HAP-1 (cell line): ENCODE measurements at regions not wholly inside any gene's neighbourhood (a gene's known extent, or its start where the extent isn't known, plus 50 kb on each side); places are given as distances from the start of the nearest gene placed in this dataset.

Experiments used
- DNase-seq, 2 experiments: peaks; one replicate each; pipeline ENCODE4 v3.0.0-alpha.2; 2016 to 2020; ENCODE audit warnings: low spot score in 2 of 2
- H3K27me3 ChIP-seq: fragments of 250-450 bp; sonication (Bioruptor Pico); 2 replicates; pipeline ENCODE4 v1.5.1; 2020; ENCODE audit warnings: low read depth, mild to moderate bottlenecking, moderate library complexity
- H3K36me3 ChIP-seq: fragments of 250-450 bp; sonication (Bioruptor Pico); replicated peaks from 2 replicates; pipeline ENCODE4 v1.5.1; 2020; ENCODE audit warnings: mild to moderate bottlenecking
- H3K4me1 ChIP-seq: fragments of 250-450 bp; sonication (Bioruptor Pico); 2 replicates; pipeline ENCODE4 v1.5.1; 2020; ENCODE audit warnings: mild to moderate bottlenecking
- H3K4me3 ChIP-seq: fragments of 250-450 bp; sonication (Bioruptor Pico); 2 replicates; pipeline ENCODE4 v1.5.1; 2020; ENCODE audit warnings: mild to moderate bottlenecking, moderate library complexity
- H3K9me3 ChIP-seq: fragments of 250-450 bp; sonication (Bioruptor Pico); 2 replicates; pipeline ENCODE4 v1.5.1; 2020; ENCODE audit warnings: mild to moderate bottlenecking, moderate library complexity
- in situ Hi-C: fragments of 300-500 bp; cut with MboI; formaldehyde crosslinking; loops from 3 replicates; pipeline ENCODE4 v1.14.3; 2020; ENCODE audit warnings: low sequenced_read_pairs, inconsistent platforms, mixed read lengths

DNA sequence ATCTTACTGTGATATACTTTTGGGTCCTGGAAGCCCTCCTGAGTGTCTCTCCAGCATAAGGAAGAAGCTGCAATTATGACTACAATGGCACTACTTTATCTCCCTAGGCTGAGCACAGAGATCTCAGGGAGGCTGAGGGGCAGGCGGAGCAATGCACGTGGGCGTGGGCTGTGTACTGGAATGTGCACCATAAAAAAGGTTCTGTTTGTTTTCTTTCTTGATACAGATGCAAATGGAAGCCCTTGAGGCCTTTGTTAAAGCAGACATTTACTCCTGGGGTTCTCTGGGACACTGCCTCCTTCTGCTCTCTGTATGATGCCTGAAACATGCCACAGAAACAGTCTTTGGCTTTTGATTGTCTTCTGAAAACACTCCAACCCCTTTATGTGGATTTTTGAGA, 79.1 kb upstream of the DLX2 start:
- Histone ChIP-seq H3K36me3 (no peaks in the 10 kb centered on the region), H3K4me1 (peaks cover 19% of the 10 kb centered on the region), H3K27me3 (no peaks in the 10 kb centered on the region), H3K4me3 (no peak overlapping the region), H3K9me3 (peaks cover 3% of the 10 kb centered on the region; the same call in 1 of the 2 replicates)
- peak; percentile 89 to 99 for DNase-seq
- in situ Hi-C loops, result no loop called here

DNA sequence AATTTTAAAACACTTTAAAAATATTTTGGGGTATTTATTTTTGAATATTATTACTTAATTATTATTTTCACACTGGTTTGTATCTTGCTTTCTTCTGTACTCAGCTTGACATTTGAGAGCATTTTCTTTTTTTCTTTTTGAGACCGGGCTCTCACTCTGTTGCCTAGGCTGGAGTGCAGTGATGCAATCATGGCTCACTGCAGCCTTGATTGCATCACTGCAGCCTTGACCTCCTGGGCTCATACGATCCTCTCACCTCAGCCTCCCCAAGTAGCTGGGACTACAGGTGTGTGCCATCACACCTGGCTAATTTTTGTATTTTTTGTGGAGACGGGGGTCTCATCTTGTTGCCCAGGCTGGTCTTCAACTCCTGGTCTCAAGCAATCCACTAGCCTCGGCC, 79.9 kb upstream of the DLX2 start:
- Histone ChIP-seq H3K27me3 (no peaks in the 10 kb centered on the region), H3K4me3 (no peak overlapping the region), H3K36me3 (no peaks in the 10 kb centered on the region), H3K9me3 (peaks cover 3% of the 10 kb centered on the region; the same call in 1 of the 2 replicates), H3K4me1 (peaks cover 19% of the 10 kb centered on the region)
- DNase-seq, result no peak
- in situ Hi-C loops, result no loop called here

DNA sequence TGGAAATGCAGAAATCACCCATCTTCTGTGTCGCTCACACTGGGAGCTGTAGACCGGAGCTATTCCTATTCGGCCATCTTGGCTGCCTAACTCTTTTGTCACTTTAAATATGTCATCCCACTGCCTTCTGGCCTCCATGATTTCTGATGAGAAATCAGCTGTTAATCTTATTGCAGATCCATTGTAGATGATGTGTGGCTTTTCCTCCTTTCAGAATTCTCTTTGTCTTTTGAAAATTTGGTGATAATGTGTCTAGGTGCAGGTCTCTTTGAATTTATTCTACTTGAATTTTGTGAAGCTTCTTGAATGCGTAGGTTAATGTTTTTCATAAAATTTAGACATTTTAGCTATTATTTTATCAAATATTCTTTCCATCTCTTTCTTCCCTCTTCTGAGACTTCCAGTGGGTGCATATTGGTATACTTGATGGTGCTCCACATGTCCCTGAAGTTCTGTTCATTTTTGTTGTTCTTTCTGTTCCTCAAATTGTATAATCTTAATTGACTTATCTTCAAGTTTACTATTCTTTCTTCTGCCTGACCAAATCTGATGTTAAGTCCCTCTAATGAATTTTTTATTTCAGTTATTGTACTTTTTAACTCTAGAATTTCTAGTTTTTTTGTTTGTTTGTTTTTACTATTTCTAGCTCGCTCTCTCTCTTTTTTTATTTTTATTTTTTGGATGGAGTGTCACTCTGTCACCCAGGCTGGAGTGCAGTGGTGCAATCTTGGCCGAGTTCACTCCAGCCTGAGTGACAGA, 90.8 kb upstream of the DLX2 start:
- Histone ChIP-seq H3K27me3 (no peaks in the 10 kb centered on the region), H3K36me3 (no peaks in the 10 kb centered on the region), H3K4me3 (no peak overlapping the region), H3K4me1 (no peaks in the 10 kb centered on the region), H3K9me3 (peaks cover 7% of the 10 kb centered on the region)
- DNase-seq, result no peak
- in situ Hi-C loops, result no loop called here

DNA sequence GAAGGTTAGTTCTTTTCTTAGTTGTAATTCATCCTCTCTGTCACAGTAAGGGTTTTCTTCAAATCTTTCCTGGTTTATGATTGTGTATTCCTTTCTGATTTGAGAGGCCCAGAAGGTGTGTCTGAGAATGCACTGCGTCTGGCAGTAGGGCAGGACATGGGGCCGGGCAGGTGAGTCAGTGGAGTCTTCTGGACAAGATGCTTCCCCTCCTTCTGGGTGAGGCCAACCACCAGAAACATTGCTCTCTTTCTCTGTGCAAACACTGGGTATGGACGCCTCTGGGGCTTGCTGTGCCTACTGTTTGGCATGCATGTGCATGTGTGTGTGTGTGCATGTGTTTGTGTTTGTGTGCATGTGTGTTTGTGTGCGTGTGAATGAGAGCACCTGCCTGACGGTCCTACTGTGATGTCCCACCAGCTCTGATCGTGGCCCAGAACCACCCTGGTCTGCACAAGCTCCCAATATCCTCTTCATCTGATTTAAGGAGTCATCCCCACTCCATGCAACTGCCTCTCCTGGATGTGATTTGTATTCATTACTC, 93.2 kb upstream of the DLX2 start:
- in situ Hi-C loops, result no loop called here
- DNase-seq, result no peak
- Histone ChIP-seq H3K4me3 (no peak overlapping the region), H3K36me3 (no peaks in the 10 kb centered on the region), H3K4me1 (no peaks in the 10 kb centered on the region), H3K27me3 (no peaks in the 10 kb centered on the region), H3K9me3 (peaks cover 14% of the 10 kb centered on the region)

DNA sequence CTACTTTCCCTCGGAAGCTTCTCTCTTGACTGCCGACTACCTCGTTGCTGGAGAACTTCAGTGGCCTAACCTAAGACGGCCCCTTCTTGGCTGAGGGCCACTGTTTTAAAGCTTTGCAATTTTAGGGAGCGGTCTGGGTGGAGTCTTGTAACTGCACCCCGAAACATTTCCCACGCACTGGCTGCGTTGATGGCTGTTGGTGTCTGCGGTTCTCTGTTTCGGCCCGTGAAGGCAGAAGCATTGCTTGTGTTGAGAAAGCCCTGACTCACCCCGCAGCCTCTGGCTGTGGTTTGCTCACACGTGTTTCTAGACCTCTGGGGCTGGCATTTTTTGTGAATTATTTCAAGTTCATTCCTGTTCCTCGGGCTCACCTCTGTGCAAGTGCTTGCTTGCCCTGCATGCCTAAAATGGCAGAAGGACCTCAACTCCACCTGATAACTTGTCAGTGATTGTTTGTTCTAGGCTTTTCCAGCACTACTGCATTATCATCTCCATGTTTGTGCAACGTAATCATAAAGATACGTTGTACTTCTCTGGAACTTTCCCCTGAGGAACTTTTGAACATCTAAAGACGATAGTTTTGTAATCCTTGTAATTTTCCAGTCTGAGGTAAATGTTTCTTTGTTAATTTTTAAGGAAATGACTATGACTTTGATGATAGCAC, 94.2 kb upstream of the DLX2 start:
- H3K27me3 ChIP-seq, result no peaks in the 10 kb centered on the region
- peaks cover 17% of the 10 kb centered on the region for H3K9me3 ChIP-seq
- no peaks in the 10 kb centered on the region for H3K36me3 ChIP-seq
- H3K4me1 ChIP-seq, result no peaks in the 10 kb centered on the region
- no peak for DNase-seq
- in situ Hi-C loops, result no loop called here
- H3K4me3 ChIP-seq, result no peak overlapping the region

DNA sequence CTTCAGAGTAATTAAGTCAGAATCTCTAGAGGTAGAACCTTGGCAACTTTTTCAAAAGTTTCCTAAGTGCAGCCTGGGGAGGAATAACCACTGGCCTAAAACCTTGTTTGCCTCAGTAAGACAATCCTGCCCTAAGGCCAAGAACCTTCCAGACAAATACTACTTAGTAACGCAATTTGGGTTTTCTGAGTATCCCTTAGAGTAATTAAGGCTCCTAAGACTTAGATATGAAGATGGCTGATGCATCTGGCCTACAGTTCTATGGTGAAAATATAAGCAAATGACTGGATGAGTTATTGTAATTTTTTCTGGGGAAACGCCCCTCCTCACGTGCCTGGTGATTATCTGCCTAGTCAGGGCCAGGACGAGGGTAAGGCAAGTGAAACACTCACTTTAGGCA, 95.7 kb upstream of the DLX2 start:
- Histone ChIP-seq H3K27me3 (no peaks in the 10 kb centered on the region), H3K4me3 (no peak overlapping the region), H3K36me3 (no peaks in the 10 kb centered on the region), H3K9me3 (peaks cover 17% of the 10 kb centered on the region), H3K4me1 (no peaks in the 10 kb centered on the region)
- in situ Hi-C loops, result no loop called here
- no peak for DNase-seq

DNA sequence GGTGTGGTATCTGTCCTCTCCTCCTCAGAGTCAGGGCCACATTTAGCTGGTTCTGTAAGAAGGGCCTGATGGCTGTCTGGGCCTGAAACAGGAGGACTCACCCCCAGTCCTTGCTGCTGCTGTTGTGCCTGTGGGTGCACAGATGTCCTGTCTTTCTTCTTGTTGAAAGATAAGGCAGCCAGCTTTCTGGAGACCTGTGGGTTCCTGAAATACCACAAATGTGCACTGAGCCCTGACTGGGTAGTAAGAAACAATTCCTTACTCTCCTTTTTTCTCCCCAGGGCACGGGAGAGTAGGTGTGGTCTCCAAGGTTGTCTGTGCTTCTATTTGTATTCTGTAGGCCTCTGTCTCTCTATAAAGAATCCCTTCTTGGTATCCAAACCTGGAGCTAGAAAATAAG, 96.2 kb upstream of the DLX2 start:
- no peak overlapping the region for H3K4me3 ChIP-seq
- peaks cover 17% of the 10 kb centered on the region for H3K9me3 ChIP-seq
- no peaks in the 10 kb centered on the region for H3K27me3 ChIP-seq
- in situ Hi-C loops, result no loop called here
- no peaks in the 10 kb centered on the region for H3K4me1 ChIP-seq
- H3K36me3 ChIP-seq, result no peaks in the 10 kb centered on the region
- DNase-seq, result no peak

DNA sequence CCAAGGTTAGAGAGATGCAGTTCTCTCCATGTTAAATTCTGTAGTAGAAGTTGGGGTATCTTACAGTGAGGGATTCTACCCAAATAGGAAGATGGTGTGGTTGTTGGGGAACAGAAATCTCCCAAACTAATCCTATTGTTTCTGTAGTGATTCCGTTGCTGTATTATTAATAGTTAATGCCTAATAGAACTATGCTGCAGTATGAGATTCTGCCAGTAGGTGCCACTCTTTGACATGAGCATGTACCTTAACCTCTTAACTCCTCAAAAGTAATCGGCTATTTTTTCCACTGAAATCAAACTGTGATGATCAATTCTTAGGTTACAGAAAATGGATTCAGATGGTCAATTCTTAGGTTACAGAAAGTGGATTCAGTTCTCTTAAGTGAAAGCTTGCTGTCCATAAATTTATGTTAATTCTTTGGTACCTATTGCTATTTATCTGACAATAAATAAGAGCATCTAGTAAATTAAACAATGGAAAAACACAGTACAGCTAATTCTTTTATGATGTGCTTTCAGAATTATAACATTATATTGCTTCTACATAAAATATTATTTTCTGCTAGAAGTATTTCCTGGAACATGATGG, 97.9 kb upstream of the DLX2 start:
- H3K9me3 ChIP-seq, result peaks cover 13% of the 10 kb centered on the region
- DNase-seq, result peak; percentile 2 to 27
- no peaks in the 10 kb centered on the region for H3K27me3 ChIP-seq
- no peak overlapping the region for H3K4me3 ChIP-seq
- in situ Hi-C loops, result no loop called here
- H3K4me1 ChIP-seq, result no peaks in the 10 kb centered on the region
- no peaks in the 10 kb centered on the region for H3K36me3 ChIP-seq

DNA sequence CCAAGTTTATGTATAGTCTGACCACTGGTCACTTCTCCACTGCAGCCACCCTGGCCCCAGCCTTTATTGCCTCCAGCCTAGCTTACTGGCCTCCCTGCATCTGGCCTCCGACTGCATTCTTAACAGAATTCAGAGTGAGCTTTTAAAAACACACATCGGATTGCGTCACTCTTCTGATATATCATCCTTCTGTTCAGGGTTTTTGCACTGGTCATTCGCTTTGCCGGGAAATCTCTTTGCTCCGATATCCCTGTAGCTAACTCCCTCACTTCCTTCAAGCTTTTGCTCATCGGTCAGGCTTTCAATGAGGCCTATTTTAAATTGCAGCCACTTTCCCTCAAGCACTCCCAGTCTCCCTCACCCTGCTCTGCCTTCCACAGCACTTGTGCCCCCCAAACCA, 101.6 kb upstream of the DLX2 start:
- H3K36me3 ChIP-seq, result no peaks in the 10 kb centered on the region
- in situ Hi-C loops, result no loop called here
- DNase-seq, result no peak
- H3K9me3 ChIP-seq, result peaks cover 10% of the 10 kb centered on the region
- H3K4me3 ChIP-seq, result no peak overlapping the region
- H3K4me1 ChIP-seq, result no peaks in the 10 kb centered on the region
- no peaks in the 10 kb centered on the region for H3K27me3 ChIP-seq

DNA sequence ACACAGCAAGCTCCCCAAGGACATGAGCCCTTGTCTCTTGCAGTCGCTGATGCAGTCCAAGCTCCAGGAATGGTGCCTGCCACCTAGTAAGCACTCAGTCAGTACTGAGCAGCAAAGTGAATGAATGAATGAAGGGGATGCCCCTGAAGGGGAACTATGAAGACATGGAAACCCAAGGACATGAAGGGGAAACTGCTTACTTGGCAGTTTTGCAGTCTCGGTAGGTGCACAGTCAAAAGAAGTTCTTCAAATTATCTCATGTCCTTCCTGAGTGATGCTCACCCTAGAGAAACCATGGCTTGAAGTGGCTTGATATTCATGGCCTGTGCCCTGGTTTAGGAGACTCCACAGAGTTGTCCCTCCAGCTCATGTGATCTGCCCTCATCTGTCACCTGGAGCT, 102.1 kb upstream of the DLX2 start:
- in situ Hi-C loops, result no loop called here
- no peaks in the 10 kb centered on the region for H3K27me3 ChIP-seq
- H3K36me3 ChIP-seq, result no peaks in the 10 kb centered on the region

DNA sequence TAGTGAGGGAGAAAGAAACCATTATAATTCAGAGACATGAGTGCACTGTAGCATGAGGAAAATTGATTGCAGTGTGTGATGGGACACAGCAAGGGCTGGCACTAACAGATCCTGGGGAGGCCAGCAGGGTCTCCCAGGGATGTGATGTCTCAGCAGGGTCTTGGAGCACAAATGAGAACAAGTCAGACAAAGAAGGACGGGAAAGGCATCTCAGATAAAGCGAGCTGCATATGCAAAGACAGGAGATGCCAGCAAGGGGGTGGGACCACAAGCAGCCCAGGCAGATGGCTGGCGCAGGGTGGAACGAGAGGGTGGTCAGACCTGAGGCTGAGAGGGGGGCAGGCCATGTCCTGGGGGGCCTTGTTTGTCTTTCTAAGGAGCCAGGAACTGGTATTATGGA, 102.6 kb upstream of the DLX2 start:
- peaks cover 9% of the 10 kb centered on the region for H3K9me3 ChIP-seq
- no peak overlapping the region for H3K4me3 ChIP-seq
- in situ Hi-C loops, result no loop called here
- no peak for DNase-seq
- H3K27me3 ChIP-seq, result no peaks in the 10 kb centered on the region
- no peaks in the 10 kb centered on the region for H3K36me3 ChIP-seq
- no peaks in the 10 kb centered on the region for H3K4me1 ChIP-seq

More for the DNA sequence above, 102.1 kb upstream of the DLX2 start:
- Histone ChIP-seq H3K9me3 (peaks cover 10% of the 10 kb centered on the region), H3K4me3 (no peak overlapping the region), H3K4me1 (no peaks in the 10 kb centered on the region)
- DNase-seq, result no peak

DNA sequence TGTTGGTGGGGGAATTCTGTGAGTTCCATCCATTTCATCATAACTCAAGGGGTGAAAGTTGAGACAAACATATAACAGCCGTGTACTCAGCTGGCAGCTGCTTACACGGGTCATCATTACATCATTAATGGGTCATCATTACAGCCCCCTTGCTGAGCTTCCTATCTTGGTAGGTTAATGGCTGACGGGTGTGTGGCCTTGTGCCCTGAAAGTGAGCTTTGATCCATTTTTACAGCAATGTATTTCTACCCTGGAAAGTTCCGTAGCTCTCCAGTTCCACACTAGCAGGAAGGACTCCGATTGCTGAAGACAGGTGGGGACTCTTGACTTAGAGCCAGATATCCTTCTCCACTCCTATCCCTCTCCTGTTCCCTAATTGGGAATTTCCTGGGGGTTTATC, 105.2 kb upstream of the DLX2 start:
- no peaks in the 10 kb centered on the region for H3K4me1 ChIP-seq
- H3K4me3 ChIP-seq, result no peak overlapping the region
- in situ Hi-C loops, result no loop called here
- H3K36me3 ChIP-seq, result no peaks in the 10 kb centered on the region
- H3K9me3 ChIP-seq, result no peaks in the 10 kb centered on the region
- H3K27me3 ChIP-seq, result no peaks in the 10 kb centered on the region
- DNase-seq, result no peak

DNA sequence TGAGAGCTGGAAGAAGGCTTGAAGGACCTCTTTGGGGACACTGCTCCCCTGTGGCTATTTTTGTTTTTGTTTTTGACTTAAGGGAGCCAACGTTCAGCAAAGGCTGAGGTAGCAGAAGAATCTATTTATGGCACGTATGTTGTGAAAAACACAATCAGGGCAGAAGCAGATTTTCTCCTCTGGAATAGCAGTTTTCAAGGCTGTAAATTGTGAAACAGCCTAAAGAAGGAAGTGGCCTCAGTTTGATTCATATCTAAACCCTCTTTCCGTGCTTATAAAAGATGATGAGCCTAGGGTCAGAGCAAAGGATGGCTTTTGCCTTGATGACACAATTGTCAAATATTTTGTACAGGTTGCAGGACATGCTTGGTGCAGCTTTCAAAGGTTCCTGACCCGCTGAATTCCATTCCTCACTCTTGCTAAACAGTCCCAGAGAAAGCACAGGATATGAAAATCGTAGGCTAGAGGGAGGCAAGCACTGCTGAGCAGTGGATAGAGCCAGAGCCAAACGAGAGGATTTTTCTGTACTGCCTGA, 106.2 kb upstream of the DLX2 start:
- Histone ChIP-seq H3K9me3 (no peaks in the 10 kb centered on the region), H3K4me3 (no peak overlapping the region), H3K27me3 (no peaks in the 10 kb centered on the region), H3K36me3 (no peaks in the 10 kb centered on the region), H3K4me1 (no peaks in the 10 kb centered on the region)
- in situ Hi-C loops, result no loop called here
- no peak for DNase-seq

DNA sequence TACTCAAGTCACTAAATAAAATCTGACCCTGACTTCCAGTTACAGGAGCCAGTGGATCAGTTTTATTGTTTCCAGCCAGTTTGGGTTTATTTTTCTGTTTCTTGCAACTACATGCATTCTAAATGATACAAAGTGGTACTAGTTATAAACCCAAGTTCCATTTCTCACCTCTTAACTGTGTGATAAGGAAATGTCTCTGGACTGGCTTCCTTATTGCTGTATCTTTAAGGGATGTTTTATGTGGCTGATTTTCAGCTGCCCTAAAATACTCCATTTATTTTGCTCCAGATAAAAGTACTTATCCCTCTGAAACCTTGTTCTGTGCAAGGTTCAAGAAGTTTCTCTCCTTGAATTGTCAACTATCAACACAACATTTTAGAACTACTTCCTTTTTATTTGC, 107.9 kb upstream of the DLX2 start:
- Histone ChIP-seq H3K4me1 (no peaks in the 10 kb centered on the region), H3K9me3 (no peaks in the 10 kb centered on the region), H3K4me3 (no peak overlapping the region), H3K27me3 (no peaks in the 10 kb centered on the region), H3K36me3 (no peaks in the 10 kb centered on the region)
- no peak for DNase-seq
- in situ Hi-C loops, result no loop called here
